Body of pancreas (tissue), 4 donors: ENCODE measurements at regions not wholly inside any gene's neighbourhood (a gene's known extent, or its start where the extent isn't known, plus 50 kb on each side); places are given as distances from the start of the nearest gene placed in this dataset.

Experiments used
- POLR2A ChIP-seq, 3 donors: fragments of 450-650 bp; IDR thresholded peaks; one replicate each; pipeline ENCODE4 v1.6.1; 2016; ENCODE audit warnings: antibody characterized with exemption in 3 of 3, mild to moderate bottlenecking in 2 of 3
- TF ChIP-seq, protein P1 (sequence below), 7 experiments: fragments of 450-650 bp in 4 of 7; fragments of 200-600 bp in 3 of 7; sonication (generic) in 3 of 7; IDR thresholded peaks; one replicate each; pipeline ENCODE4 v1.5.1; 2016 to 2019; ENCODE audit warnings: antibody characterized with exemption in 7 of 7

- TF ChIP-seq, protein P1, sequence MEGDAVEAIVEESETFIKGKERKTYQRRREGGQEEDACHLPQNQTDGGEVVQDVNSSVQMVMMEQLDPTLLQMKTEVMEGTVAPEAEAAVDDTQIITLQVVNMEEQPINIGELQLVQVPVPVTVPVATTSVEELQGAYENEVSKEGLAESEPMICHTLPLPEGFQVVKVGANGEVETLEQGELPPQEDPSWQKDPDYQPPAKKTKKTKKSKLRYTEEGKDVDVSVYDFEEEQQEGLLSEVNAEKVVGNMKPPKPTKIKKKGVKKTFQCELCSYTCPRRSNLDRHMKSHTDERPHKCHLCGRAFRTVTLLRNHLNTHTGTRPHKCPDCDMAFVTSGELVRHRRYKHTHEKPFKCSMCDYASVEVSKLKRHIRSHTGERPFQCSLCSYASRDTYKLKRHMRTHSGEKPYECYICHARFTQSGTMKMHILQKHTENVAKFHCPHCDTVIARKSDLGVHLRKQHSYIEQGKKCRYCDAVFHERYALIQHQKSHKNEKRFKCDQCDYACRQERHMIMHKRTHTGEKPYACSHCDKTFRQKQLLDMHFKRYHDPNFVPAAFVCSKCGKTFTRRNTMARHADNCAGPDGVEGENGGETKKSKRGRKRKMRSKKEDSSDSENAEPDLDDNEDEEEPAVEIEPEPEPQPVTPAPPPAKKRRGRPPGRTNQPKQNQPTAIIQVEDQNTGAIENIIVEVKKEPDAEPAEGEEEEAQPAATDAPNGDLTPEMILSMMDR (IDR thresholded peaks at IDR 0.05) = no peak
- TF ChIP-seq POLR2A (IDR thresholded peaks at IDR 0.05) = no peak
These were observed 514.0 kb upstream of the DIAPH2 start for GRCh38 chrX:96170626-96171025.
